A549 (cell line): ENCODE measurements at regions not wholly inside any gene's neighbourhood (a gene's known extent, or its start where the extent isn't known, plus 50 kb on each side); places are given as distances from the start of the nearest gene placed in this dataset.

Experiments
- CHD4 ChIP-seq: fragments of 200-600 bp; sonication (generic); IDR thresholded peaks from 2 replicates; pipeline ENCODE4 v1.6.1; 2016; ENCODE audit warnings: antibody characterized with exemption, mild to moderate bottlenecking, borderline replicate concordance
- EP300 ChIP-seq, 2 experiments: fragments of >200 bp; sonication (Bioruptor Twin); formaldehyde crosslinking; IDR thresholded peaks; 2 replicates in 1 of 2; 3 replicates in 1 of 2; pipeline ENCODE4 v1.6.1; 2016 to 2017
- POLR2A ChIP-seq: IDR thresholded peaks from 2 replicates; pipeline ENCODE4 v1.6.1; 2012; ENCODE audit warnings: mild to moderate bottlenecking, low read length
- TF ChIP-seq, protein P1 (sequence below): fragments of >200 bp; sonication (Bioruptor Twin); formaldehyde crosslinking; IDR thresholded peaks from 3 replicates; pipeline ENCODE4 v1.5.1; 2016
- TF ChIP-seq, protein P2 (sequence below): fragments of 200-600 bp; sonication (generic); IDR thresholded peaks from 2 replicates; pipeline ENCODE4 v1.6.1; 2016; ENCODE audit warnings: antibody characterized with exemption, mild to moderate bottlenecking, moderate library complexity

DNA sequence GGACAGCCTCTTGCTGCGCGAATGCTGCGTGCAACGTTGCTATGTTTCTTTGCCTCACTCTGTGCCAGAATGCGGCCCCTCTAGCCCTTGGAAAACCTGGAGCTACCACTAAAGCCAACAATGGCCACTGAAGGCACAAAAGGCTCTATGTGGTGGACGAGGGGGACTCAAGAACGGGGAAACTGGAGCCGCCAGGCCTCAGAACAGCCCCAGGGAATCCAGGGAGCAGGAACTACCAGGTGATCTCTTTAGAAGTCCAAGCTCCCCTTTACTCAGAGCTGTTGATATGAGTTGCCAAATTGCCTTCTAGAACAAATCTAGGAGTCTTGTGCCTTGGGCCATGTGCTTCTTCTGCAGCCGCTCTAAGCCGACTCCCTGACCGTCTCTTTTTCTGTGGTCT, 113.8 kb upstream of the ERRFI1 start:
- TF ChIP-seq, protein P1, sequence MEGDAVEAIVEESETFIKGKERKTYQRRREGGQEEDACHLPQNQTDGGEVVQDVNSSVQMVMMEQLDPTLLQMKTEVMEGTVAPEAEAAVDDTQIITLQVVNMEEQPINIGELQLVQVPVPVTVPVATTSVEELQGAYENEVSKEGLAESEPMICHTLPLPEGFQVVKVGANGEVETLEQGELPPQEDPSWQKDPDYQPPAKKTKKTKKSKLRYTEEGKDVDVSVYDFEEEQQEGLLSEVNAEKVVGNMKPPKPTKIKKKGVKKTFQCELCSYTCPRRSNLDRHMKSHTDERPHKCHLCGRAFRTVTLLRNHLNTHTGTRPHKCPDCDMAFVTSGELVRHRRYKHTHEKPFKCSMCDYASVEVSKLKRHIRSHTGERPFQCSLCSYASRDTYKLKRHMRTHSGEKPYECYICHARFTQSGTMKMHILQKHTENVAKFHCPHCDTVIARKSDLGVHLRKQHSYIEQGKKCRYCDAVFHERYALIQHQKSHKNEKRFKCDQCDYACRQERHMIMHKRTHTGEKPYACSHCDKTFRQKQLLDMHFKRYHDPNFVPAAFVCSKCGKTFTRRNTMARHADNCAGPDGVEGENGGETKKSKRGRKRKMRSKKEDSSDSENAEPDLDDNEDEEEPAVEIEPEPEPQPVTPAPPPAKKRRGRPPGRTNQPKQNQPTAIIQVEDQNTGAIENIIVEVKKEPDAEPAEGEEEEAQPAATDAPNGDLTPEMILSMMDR = no peak
- TF ChIP-seq, protein P2, sequence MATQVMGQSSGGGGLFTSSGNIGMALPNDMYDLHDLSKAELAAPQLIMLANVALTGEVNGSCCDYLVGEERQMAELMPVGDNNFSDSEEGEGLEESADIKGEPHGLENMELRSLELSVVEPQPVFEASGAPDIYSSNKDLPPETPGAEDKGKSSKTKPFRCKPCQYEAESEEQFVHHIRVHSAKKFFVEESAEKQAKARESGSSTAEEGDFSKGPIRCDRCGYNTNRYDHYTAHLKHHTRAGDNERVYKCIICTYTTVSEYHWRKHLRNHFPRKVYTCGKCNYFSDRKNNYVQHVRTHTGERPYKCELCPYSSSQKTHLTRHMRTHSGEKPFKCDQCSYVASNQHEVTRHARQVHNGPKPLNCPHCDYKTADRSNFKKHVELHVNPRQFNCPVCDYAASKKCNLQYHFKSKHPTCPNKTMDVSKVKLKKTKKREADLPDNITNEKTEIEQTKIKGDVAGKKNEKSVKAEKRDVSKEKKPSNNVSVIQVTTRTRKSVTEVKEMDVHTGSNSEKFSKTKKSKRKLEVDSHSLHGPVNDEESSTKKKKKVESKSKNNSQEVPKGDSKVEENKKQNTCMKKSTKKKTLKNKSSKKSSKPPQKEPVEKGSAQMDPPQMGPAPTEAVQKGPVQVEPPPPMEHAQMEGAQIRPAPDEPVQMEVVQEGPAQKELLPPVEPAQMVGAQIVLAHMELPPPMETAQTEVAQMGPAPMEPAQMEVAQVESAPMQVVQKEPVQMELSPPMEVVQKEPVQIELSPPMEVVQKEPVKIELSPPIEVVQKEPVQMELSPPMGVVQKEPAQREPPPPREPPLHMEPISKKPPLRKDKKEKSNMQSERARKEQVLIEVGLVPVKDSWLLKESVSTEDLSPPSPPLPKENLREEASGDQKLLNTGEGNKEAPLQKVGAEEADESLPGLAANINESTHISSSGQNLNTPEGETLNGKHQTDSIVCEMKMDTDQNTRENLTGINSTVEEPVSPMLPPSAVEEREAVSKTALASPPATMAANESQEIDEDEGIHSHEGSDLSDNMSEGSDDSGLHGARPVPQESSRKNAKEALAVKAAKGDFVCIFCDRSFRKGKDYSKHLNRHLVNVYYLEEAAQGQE = no peak
- TF ChIP-seq EP300 (IDR thresholded peaks at IDR 0.05) (no peak), POLR2A (no peak), CHD4 (no peak)
